ENCODE measurements at regions not wholly inside any gene's neighbourhood (a gene's known extent, or its start where the extent isn't known, plus 50 kb on each side); places are given as distances from the start of the nearest gene placed in this dataset.
"Not testable (repeated sequence)": the region's sequence is repeated elsewhere in the genome, so short reads cannot be mapped to it uniquely, and the experiment has no call there.

DNA sequence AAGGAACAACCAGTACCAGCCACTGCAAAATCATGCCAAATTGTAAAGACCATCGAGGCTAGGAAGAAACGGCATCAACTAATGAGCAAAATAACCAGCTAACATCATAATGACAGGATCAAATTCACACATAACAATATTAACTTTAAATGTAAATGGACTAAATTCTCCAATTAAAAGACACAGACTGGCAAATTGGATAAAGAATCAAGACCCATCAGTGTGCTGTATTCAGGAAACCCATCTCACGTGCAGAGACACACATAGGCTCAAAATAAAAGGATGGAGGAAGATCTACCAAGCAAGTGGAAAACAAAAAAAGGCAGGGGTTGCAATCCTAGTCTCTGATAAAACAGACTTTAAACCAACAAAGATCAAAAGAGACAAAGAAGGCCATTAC, 97.6 kb downstream of the GPX5 start:
- not testable (repeated sequence) for DNase-seq

DNA sequence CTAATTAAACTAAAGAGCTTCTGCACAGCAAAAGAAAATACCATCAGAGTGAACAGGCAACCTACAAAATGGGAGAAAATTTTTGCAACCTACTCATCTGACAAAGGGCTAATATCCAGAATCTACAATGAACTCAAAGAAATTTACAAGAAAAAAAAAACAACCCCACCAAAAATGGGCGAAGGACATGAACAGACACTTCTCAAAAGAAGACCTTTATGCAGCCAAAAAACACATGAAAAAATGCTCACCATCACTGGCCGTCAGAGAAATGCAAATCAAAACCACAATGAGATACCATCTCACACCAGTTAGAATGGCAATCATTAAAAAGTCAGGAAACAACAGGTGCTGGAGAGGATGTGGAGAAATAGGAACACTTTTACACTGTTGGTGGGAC, 100.7 kb downstream of the GPX5 start:
- DNase-seq, result not testable (repeated sequence)

DNA sequence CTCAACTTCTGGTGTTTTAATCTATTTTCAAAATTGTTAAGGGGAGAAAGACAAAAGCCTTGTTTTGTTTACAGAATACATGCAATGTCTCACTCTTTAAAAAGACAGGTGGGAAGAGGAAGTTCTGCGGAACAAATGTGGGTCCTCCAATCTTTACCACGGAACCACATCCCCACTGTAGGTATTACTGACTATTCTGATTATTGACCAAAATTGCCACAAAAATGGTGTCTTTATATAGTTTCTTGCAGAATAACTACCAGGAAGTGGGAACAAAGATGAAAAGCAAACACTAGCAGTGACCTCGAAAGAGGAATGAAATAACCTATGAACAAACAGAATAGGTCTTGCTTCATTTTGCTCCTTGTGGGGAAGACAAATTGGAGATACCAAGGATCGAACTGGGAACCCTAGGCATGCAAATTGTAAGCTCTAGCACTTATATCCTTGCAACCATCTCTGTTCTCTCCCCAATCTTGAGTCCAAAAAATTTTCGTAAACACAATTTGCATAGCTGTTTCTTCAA, 106.7 kb downstream of the GPX5 start:
- no peak for DNase-seq

DNA sequence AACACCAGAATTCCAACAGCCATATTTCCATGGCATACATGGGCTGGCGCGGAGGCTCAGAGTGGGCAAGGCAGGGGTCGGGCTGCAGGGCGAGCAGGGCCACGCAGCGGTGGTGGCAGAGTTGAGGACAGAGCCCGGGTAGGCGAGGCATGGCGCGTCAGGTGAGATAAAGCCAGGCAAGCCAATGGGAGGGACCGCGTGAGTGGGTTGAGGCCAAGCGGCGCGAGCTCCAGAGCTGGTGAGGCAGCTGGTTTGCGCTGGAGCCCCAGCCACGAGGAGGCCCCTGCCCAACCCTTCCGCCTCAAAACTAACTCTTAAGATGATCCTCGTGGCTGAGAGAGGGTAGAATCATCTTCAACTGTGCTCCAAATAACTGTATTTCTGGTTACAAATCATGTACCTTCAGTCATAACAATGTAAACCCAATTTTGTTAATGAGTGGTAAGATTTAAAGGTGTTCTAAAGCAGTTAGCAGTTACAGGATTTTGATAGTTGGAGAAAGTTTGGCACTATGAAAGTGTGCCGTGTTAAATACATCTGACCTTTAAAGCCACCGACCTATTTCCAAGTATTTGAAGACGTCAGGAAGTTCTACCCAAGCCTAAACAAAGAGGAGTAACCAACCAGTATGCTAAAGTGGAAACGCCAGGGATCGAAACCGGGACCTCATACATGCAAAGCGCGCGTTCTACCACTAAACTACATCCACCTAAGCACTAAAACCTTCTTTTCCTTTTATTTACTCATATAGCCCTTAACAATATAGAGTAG, 107.9 kb downstream of the GPX5 start:
- no peak for DNase-seq

DNA sequence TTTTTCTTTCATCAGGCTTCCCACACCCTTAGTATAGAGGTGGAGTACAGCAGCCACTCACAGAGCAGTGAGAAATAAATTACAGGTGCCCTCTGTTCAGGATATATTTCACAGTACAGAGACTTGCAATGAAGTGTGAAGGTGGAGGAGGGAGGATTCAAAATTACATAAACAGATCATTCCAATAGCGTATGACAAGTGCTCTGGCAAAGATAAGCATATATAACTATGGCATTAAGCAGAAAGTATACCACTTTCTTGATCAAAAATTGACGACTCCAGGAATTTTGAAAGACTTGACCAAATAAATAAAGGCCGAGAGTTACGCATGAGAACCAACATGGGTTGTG, 108.7 kb downstream of the GPX5 start:
- DNase-seq, result no peak

DNA sequence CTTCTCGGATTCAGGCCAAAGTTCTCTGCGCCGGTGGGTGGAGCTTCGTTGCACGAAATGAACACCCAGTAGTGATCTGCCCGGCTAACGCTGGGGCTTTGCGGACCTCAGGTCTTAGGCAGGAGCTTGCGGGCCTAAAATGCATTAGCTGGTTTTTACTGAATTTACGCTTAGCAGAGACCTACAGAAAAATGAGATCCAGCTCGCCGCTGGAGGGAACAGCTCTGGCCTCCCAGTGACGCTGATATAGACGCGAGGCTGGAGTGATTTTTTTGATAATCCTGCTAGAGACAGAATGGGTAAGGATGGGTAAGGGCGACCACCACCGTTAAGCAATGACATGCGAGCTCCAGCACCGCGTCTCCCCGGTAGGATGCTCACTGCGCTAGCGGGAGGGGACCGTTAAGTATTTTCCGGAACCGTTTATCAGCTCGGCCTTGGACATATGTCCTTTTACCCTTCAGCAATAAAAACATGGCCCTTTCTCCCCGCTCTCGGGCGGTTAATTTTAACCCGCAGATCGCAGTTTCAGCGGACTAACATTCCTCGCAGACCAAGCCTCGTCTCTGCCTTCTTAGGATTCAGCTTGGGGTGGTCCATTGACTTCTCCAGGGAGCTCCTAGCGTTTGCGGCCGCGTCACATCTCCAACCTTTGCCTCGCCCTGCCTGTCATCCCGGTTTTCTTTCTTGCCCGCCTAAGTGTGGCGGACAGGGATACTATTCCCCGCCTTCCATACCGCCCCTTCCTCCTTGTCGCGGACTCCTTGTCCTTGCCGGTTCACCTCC, 109.3 kb downstream of the GPX5 start:
- peak; percentile 48 for DNase-seq

DNA sequence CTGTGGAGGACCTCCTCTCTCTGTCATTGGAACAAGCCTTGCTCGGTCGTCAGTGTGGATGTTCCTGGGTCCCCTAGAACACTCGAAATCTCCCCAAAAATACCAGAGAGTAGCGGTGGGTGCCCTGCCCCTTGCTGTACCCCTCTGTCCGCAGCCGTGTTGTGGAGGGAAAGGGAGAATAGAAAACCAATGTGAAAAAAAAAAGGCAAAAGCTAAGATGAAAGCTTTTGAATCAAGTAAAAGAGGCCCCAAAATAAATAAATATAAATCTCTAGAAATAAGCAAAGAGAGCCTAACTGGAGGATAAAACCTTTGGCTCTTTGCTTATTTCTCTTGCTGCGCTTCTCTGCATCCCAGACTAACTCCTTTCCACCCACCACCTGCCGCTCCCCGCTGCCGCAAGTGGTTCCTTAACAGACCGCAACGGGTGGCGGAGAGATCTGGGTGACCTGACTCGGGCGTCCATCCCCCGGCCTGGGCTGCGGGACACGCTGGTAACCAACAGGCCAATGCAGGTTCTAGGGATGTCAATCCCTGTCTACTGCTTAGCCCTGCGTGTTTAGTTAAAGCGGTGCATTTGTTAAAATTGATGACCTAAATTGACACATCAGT, 110.0 kb downstream of the GPX5 start:
- no peak for DNase-seq

DNA sequence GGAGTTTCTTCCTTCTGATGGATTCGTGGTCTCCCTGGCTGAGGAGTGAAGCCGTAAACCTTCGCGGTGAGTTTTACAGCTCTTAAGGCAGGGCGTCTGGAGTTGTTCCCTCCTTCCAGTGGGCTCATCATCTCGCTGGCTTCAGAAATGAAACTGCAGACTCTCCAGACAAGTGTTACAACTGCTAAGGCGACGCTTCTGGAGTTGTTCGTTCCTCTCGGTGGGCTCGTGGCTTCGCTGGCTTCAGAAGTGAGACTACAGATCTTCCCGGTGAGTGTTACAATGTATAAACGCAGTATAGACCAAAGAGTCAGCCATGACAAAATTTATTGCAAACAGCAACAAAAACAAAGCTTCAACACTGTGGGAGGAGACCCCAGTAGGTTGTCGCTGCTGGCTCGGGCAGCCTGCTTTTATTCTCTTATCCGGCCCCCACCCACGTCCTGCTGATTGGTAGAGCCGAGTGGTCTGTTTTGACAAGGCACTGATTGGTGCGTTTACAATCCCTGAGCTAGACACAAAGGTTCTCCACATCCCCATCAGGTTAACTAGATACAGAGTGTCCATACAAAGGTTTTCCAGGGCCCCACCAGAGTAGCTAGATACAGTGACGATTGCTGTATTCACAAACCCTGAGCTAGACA, 113.2 kb downstream of the GPX5 start:
- DNase-seq, result no peak

DNA sequence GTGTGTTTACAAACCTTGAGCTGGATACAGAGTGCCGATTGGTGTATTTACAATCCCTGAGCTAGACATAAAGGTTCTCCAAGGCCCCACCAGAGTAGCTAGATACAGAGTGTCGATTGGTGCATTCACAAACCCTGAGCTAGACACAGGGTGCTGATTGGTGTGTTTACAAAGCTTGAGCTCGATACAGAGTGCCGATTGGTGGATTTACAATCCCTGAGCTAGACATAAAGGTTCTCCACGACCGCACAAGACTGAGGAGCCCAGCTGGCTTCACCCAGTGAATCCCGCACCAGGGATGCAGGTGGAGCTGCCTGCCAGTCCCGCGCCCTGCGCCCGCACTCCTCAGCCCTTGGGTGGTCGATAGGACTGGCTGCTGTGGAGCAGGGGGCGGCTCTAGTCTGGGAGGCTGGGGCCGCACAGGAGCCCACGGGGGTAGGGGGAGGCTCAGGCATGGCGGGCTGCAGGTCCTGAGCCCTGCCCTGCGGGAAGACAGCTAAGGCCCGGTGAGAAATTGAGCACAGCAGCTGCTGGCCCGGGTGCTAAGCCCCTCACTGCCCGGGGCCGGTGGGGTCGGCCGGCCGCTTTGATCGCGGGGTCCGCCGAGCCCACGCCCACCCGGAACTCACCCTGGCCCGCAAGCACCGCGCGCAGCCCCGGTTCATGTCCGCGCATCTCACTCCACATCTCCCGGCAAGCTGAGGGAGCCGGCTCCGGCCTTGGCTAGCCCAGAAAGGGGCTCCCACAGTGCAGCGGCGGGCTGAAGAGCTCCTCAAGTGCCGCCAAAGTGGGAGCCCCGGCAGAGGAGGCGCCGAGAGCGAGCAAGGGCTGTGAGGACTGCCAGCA, 114.0 kb downstream of the GPX5 start:
- DNase-seq, result not testable (repeated sequence)

DNA sequence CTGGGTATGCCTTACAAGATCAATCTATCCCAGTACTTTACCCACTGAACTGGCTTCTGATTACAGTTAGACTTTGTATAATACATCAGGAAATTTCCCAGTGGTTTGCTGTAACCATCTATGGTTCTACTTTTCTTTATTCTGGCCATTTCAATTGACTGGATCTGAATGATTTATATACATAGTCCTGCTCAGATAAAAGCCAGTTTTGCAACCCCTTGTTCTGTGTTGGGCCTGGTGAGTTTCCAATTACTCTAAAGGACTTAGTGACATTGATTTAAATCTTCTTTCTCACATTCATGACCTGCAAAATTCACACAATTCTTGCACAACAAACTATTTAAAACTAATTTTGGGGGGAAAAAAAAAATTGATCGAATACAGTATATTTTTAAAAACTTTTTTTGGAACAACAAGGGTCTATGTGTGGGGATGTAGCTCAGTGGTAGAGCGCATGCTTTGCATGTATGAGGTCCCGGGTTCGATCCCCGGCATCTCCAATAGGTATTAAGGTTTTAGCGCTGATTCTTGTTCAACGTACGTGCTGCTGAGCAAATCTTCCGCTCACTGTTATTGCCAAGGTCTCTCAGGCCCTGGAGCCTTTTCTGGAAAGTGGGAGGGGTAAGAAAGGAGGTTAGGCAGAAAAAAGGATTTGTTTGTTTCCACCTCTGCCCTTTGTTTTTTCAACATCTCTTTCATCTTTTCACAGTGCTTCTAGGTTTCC, 117.5 kb downstream of the GPX5 start:
- no peak for DNase-seq

DNA sequence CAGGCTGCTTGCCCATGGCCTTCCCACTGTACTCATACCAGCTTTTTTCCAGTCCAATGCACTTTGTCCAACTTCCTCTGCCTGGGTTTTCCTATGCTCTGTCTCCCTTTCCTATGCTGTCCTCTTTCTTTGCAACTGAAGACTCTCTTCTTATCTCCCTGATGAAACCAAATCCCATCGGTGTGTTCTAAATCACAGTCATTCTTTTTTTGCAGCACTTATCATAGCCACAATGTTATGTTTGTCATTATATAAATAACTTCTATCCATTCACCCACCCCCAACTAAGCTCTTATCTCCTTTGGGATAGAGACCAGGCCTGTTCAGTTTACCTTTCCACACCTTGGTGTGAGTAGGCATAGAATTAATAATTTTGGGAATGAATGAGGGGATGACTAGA, 121.0 kb downstream of the GPX5 start:
- no peak for DNase-seq

DNA sequence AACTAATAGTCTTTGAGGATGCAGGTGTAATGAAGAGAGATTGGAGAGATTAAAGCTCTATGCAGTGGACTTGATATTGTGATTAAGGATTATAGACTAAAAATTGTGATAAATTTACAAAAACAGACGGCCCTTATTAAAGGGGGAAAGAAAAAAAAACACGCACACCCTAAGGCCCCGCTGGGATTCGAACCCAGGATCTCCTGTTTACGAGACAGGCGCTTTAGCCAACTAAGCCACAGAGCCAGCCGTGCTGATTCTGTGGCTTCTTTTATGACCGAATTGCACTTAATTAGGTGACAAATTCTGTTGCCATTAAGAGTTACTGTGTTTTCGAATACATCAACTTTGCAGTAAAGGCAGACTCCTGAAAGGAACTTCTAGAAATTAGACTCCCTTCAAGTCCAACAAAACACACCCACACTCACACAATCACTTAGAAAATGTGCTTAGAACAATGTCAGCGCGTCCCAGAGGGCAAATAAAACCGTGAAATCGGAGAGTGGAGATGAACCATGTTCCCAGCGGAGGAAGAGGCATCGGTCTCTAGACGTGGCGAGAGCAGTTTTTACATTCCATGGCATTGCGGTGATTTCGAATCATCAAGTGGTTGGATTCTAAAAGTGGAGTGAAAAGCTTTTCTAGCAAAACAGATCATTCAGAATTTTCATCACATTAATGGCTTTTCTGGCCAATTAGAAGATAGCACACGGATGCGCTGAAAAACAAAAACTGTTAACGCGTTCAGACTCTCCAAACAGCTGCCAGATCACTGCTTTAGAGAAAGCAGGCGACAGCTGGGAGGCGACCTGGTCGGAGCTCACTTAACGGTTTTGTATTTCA, 122.6 kb downstream of the GPX5 start:
- DNase-seq, result peak; percentile 79

DNA sequence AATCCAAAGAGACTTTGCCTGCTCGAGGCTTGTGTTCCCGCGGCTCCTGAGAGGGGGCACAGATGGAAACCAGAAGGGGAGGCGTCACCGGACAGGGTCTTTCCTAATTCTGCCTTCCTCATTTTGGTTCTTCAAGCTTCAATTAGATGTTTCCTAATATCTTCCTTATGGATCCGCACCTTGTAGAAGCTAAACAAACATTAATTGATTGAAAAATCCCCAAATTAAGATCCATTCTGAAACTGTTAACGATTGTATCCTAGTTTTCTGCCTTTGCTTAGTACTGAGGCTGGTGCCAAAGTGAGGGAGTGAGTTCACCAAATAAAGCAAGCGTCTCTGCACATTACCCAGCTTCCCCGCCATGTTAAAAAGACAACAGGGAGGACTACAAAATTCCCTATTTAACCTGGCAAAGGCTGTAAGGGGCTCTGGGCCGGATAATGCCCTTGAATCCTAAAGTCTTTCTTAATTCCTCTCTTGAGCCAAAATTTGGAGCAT, 123.2 kb downstream of the GPX5 start:
- DNase-seq, result no peak

DNA sequence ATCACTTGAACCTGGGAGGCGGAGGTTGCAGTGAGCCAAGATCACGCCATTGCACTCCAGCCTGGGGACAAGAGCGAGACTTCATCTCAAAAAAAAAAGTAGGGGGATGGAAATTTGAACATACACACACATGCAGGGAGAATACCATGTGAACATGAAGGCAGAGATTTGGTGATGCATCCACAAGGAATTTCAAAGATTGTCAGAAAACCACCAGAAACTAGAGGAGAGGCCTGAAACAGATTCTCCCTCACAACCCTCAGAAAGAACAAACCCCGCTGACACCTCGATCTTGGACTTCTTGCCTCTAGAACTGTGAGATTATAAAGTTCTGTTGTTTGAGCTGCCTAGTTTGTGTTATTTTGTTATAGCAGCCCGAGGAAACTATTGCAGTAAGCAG, 125.5 kb downstream of the GPX5 start:
- no peak for DNase-seq

DNA sequence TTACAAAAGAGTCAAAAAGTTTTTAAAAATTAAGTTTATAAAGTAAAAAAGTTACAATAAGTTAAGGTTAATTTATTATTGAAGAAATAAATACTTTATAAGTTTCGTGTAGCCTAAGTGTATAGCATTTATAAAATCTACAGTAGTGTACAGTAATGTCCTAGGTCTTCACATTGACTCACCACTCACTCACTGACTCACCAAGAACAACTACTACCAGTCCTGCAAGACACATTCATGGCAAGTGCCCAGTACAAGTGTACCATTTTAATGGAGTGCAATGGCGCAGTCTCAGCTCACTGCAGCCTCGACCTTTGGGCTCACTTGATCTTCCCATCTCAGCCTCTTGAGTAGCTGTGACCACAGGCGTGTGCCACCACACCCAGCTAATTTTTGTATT, 128.2 kb downstream of the GPX5 start:
- DNase-seq, result no peak

DNA sequence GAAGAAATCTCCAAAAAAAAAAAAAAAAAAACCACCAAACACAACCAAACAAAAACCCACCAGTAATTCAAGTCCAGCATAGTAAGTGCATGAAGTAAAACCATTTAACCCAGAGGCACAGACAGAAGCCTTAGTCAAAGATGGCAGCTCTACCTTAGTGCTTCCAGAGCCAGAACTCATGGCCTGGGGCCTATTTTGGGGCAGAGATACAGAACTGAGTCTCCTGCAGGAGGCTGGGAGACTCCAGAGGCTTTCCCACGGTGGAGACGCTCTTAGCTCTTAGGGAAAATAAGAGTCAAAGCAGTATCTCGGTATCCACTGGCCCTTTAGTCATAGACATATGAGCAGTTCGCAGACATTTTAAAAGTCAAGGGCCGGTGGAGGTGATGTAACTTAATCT, 129.5 kb downstream of the GPX5 start:
- DNase-seq, result no peak

DNA sequence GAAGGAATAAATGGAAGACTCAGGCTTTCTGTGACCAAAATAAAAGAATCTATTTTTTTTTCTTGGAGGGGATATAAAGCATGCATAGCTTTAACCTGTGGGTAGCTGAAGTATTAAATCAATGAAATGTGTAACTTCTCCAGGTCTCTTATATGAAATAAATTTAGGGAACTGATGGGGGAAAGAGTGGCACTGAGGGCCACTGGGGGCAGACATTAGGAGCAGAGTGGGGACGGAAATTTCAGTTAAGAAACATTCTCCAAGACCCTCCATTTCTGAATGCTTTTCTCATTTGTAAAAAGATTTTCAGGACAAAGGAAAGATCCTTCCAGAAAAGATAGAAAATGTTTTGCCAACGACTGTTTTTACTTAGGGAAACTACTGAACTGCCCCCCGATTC, 131.0 kb downstream of the GPX5 start:
- no peak for DNase-seq

DNA sequence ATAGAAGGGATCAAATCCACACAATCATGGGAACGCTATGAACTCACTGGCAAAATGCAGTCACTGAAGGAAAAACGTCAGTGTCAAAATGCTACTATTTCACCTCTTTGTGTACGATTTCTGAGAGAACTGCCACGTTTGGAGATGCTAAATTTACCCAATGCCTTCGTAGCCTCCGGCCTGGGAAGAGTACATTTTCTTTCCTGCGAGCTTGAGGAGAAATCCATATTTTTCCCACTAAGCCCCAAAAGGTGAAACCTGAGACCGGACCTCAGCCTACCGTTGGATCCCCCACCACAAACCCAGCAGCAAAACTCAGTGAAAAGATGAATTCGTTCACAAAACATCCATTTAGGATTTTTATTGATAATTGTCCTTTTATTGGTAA, 131.7 kb downstream of the GPX5 start:
- DNase-seq, result peak; percentile 49

DNA sequence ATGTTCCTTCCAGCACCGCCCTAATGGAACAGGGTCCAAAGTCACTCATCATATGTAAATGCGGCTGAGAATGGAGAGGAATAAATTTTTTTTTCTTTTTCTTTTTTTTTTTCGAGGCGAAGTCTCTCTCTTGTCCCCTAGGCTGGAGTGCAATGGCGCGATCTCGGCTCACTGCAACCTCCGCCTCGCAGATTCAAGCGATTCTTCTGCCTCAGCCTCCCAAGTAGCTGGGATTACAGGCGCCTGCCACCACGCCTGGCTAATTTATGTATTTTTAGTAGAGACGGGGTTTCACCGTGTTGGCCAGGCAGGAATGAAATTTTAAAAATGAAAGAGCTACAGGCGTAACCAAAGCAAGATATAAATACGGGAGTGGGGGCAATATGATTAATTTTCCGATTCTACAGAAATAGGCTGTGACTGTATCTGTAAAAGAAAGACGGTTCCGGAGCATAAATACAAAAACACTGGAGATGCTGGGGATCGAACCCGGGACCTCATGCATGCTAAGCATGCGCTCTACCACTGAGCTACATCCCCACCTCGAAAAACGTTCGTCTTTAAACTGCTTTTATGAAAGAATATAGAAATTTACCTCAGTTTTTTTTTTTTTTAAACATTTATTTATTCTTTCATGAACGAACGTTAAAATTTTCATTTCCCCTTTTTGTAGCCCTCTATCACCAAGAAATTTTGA, 132.2 kb downstream of the GPX5 start:
- DNase-seq, result peak; percentile 82
